T-helper 1 cell (primary cell): ENCODE measurements at regions not wholly inside any gene's neighbourhood (a gene's known extent, or its start where the extent isn't known, plus 50 kb on each side); places are given as distances from the start of the nearest gene placed in this dataset.

Source experiments
- DNase-seq, 5 donors: peaks; one replicate each; pipeline ENCODE4 v3.0.0-alpha.2; 2012 to 2020

- no peak for DNase-seq
These were observed 434.5 kb upstream of the MANEA start for GRCh38 chr6:95142661-95143335.

GRCh38 chr6:95143408-95144180 lies 433.7 kb upstream of the MANEA start:
- no peak for DNase-seq

DNA sequence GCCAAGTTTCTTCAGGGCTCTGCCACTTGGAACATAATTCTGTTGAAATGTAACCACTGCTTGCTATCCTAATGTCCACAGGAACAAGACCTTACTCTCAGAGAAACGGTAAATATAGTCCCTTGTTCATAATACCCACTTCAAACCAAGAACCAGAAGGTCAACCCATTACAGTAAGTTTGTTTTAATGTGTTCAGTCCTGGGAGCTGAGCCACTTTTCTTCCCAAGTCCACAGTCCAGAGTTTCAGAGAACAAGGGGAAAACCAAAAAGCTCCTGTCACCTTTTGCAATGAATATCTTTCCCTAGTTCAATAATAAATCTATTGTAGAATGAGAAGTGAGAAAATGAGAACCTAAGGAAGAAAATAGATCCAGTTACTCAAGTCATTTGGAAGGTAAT lies 431.9 kb upstream of the MANEA start:
- DNase-seq = no peak

GRCh38 chr6:95159557-95159956 lies 417.8 kb upstream of the MANEA start:
- DNase-seq = no peak

GRCh38 chr6:95169775-95170174 lies 407.6 kb upstream of the MANEA start:
- DNase-seq = no peak

- DNase-seq = no peak
These were observed 401.2 kb upstream of the MANEA start for GRCh38 chr6:95175927-95176675.

- DNase-seq = no peak
These were observed 391.5 kb upstream of the MANEA start for GRCh38 chr6:95185874-95186273.

DNA sequence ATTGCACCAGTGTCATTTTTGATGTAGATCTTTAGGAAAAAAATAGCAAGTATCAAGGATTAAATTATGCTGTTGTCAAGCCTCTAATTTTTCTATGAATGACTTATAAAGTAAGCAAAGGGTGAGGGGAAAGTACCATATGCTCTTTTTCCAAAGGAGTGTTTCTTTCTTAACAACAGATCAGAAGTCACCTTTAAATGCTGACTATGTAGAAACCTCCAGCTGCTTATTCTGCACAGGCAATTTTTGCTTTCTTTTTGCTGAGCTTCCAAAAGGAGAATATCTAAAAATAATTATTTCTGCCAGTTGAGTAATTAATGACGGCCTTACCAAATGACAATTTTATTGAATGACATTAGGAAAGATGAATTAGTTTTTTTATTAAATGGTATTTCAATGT lies 390.6 kb upstream of the MANEA start:
- no peak for DNase-seq

DNA sequence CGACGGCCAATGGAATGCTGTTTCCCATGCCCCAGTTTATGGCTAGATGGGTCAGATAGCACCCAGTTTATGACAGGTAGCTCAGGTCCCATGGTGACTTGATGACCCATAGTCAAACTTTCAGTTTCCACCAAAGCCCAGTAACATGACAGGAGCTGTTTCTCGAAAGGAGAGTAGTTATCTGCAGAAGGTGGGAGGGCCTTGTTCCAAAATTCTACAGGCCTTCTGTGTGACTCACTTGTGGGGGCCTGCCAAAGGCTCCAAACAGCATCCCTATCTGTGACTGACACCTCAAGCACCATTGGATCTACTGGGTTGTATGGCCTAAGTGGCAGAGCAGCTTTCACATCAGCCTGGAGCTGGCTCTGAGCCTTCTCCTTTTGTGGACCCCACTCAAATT lies 379.7 kb upstream of the MANEA start:
- DNase-seq = no peak

GRCh38 chr6:95203153-95203754 lies 374.1 kb upstream of the MANEA start:
- peak in 1 of 5 donors; percentile 1 for DNase-seq

DNA sequence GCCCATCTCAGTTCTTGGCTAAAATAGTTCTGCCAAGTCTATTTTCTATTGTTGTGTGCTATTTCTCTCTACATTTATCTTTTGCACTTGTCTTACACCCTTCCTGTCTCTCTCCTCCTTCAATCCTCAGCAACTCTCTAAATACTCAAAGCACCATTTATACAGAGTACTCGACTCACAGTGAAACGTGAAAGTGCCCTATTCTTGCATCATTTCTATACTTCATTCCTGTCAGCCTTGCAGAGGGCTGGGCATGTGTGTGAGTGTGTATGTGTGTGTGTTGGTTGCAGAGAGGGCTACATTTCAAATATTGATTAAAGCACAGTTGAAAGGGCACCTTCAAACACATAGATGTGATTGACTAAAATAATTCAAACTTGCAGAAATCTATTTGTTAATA lies 373.2 kb upstream of the MANEA start:
- DNase-seq = no peak

- no peak for DNase-seq
These were observed 368.7 kb upstream of the MANEA start for GRCh38 chr6:95208621-95209020.

DNA sequence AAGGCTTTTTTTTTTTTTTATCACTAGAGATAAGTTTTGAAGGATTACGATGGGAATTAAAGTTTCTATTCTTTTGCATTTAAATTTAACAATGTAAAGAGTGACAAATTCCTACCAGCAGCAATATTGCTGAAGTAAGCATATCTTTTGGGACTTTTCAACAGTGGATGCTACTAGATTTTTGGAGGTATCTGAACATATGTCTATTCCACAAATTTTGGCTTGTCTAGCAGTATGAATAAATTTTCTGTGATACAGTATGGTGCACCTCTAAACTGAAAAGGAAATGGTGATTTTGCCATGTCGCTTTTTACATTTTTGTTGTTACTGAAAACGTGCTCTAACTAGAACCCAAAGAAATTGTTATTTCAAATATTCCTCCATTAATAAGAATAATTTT lies 368.3 kb upstream of the MANEA start:
- no peak for DNase-seq

DNA sequence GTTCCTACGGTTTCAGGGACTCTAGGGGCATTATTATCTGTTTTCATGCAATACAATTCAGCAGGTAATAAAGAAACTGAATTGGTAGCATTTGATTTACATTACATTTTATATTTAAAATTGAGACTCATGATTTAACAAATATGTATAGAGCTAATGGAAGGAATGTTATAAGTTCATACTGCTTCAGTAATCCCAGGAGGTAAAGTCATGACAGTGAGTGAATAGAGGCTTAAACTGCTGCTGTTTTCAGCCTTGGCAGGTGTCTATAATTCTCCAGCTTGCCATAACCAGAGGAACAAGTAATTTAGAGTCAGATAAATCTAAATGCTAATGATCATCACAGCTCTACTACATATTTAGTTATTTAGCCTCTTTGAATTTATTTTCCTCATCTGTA lies 360.8 kb upstream of the MANEA start:
- no peak for DNase-seq

GRCh38 chr6:95227351-95227750 lies 350.0 kb upstream of the MANEA start:
- no peak for DNase-seq

- no peak for DNase-seq
These were observed 348.7 kb upstream of the MANEA start for GRCh38 chr6:95228636-95229035.

DNA sequence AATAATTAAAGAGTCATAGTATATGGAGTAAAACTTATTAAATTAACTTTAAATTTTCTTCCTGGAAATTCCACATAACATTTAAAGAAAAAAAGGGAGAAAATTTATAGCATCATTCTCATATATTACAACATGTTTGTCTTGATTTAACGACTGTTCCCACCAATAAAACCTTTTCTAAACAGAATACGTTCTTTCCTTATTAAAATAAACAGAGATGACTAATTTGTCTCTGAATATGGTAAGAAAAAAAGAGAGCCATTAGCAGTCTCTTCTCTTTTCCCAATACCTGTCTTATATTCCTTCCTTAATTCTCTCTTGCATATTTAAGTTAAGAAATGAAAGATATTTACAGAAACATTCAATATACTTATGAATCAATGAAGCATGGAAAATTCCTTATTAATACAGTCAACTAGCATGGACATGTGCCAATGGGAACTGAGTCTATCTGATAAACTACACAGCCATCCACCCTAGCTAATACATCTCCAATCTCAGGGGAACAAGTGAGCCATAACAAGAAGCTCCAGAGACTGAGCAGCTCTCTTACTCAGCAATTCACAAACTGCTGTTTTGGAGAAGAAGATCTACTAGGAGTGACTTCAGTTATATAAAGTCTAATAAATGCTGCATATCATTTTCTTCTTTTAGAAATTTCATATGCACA lies 347.1 kb upstream of the MANEA start:
- DNase-seq = no peak

- DNase-seq = no peak
These were observed 345.9 kb upstream of the MANEA start for GRCh38 chr6:95231416-95231815.

GRCh38 chr6:95232446-95232845 lies 344.9 kb upstream of the MANEA start:
- no peak for DNase-seq

GRCh38 chr6:95233879-95234278 lies 343.5 kb upstream of the MANEA start:
- no peak for DNase-seq

- DNase-seq = no peak
These were observed 336.8 kb upstream of the MANEA start for GRCh38 chr6:95240514-95240913.

GRCh38 chr6:95242560-95242959 lies 334.8 kb upstream of the MANEA start:
- no peak for DNase-seq

- DNase-seq = no peak
These were observed 334.3 kb upstream of the MANEA start for GRCh38 chr6:95243053-95243452.
